ENCODE measurements at regions not wholly inside any gene's neighbourhood (a gene's known extent, or its start where the extent isn't known, plus 50 kb on each side); places are given as distances from the start of the nearest gene placed in this dataset.

DNA sequence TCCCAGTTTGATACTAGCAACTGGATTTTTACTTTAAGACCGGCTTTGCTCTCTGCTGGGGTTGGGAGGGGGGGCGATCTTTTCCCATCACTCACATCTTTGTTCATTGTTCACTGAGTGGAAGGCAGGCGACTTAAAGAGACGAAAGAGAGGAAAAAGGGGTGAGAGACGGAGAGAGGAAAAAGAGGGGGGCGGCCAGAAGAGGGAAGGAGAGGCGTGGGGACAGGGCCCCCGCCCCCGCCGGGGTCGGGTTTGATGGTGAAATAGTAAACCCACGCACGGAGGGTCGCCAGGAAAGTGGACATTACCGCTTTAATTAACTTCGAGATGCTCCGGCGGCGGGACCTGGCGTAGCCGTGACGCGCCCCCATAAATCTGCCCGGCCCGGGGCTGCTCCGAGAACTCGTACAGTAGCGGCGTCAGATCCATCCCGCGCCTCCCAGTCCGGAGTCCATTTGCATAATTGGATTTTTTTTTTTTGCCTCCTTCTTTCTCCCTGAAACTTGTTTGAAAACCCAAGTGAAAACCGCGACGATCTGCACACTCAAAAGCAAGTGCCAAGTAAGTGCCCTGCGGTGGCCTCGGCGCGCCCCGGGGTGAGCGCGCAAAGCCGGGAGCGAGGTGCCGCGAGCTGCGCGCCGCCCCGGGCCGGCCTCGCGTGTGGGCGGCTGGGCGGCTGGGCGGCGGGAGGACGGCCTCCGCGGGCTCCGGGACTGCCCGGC is 143.9 kb upstream of the ZNF536 start:
- peak overlapping the region; percentile 90 for H3K4me3 ChIP-seq
- peak overlapping the region in 1 of 2 donors; percentile 42 for H3K27ac ChIP-seq
- DNase-seq (ENCODE audit: low spot score), result no peak
- TF ChIP-seq, protein P1, sequence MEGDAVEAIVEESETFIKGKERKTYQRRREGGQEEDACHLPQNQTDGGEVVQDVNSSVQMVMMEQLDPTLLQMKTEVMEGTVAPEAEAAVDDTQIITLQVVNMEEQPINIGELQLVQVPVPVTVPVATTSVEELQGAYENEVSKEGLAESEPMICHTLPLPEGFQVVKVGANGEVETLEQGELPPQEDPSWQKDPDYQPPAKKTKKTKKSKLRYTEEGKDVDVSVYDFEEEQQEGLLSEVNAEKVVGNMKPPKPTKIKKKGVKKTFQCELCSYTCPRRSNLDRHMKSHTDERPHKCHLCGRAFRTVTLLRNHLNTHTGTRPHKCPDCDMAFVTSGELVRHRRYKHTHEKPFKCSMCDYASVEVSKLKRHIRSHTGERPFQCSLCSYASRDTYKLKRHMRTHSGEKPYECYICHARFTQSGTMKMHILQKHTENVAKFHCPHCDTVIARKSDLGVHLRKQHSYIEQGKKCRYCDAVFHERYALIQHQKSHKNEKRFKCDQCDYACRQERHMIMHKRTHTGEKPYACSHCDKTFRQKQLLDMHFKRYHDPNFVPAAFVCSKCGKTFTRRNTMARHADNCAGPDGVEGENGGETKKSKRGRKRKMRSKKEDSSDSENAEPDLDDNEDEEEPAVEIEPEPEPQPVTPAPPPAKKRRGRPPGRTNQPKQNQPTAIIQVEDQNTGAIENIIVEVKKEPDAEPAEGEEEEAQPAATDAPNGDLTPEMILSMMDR (IDR thresholded peaks at IDR 0.05), result no peak

DNA sequence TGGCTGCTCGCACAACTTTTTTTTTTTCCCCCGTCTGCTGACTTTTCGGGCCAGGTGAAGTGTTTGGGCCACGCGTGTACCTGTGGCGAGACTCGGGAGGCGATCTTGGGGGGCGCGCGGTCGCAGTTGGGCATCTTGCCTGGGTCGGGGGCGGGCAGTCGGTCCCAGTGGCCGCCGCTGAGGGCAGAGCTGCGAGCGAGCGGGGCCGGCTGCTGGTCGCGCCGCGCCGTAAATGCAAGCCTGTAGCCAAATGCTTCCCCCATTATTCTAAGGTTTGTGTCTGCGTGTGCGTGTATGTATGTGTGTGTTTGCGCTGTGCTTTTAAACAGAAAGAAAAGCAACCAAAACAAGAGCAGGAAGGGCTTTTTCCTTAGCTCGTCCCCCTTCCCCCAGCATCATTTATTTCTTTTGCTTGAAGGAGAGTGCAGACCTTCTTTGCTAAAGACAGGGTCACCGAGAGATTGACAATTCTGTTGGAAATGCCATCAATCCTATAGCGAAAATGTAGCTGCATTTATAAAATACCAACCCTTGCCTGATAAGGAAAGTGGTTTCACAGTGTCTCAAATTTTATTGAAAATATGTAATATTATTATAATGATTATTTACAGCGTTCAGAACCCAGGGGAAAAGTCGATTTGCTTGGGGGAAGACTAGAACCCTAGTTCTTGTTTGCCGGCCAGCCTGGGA is 143.2 kb upstream of the ZNF536 start:
- no peak for DNase-seq (ENCODE audit: low spot score)
- TF ChIP-seq, protein P1 (IDR thresholded peaks at IDR 0.05), result no peak
- Histone ChIP-seq H3K4me3 (peak overlapping the region; percentile 90), H3K27ac (no peak overlapping the region)

DNA sequence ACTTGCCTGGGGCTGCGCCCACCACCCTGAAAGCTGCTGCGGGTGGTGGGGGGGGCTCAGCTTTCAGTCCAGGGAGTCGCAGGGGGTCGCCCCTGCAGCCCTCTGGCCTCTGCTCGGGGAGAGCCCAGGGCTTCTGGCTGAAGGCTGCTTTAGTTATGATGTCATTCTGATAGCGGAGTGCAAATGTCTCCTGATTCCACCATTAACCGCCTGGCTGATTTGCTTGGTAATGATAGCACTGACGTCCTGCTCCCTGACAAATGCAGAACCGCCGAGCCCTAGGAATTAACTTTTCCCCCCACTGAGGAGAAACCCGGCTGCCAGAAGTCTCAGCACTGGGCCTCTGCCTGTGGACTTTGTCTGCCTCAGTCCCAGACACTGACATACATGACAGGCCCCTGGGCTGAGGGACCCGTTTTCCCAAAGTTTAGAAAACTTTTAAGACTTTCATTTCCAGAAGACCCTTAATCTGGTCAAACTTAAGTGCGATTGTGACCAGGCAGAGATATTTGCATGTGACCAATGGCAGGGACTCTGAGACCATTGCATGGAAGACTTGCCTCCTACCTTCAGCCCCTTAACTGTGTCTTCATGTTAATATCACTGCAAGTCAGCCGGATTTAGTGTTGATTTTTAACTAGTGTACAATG is 142.5 kb upstream of the ZNF536 start:
- no peak overlapping the region for H3K27ac ChIP-seq
- peak overlapping the region; percentile 90 for H3K4me3 ChIP-seq
- TF ChIP-seq, protein P1 (IDR thresholded peaks at IDR 0.05), result no peak
- no peak for DNase-seq (ENCODE audit: low spot score)

DNA sequence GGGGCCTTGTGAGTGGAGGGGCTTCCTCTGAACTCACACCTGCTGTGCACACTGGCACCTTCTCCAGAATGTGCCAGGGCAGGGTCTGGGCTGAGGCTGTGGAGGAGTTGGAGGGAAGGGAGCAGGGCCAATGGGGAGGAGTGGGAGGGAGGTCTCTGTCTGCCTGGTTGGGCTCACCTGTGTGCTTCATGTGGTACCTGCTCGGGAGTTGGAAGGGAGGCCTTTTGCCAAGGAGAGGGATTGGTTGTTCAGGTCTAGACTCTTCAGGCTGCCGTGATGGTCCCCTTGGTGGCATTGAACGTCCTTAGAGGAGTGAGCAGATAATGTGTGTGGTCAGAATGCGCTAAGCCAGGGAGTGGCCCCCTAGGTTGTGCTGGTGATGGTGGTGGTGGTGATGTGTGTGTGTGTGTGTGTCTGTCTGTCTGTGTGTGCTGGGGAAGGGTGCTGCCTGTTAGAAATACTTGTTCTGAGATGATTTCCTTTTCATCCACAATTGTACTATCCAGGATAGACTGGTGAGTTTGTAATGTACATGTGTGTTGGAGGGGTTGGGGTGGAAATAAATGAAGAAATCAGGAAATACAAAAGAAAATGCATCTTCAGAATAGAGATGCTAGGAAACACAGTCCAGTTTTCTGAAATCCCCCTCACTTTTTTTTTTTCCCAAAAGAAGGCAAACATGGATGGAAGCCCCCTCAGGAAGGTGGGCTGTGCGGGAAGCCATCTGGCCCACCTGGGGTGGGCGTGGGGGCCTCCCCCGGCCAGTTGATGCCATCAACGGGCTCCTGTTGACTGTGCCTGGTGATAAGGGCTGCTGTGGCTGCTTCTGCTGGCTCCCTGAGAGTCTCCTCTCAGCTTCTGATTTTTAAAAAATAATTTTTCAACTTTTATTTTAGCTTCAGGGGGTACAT is 140.5 kb upstream of the ZNF536 start:
- no peak overlapping the region for H3K27ac ChIP-seq

DNA sequence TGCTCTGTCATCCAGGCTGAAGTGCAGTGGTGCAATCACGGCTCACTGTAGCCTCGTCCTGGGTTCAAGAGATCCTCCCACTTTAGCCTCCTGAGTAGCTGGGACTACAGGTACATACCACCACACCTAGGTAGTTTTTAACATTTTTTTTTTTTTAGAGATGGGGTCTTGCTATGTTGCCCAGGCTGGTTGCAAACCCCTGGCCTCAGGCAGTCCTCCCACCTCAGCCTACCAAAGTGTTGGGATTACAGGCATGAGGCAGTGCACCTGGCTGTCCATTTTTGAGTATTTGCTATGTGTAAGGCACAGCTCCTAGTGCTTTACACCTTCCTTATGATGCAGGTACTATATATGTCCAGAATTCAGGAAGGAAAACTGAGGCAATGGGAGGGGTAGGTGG is 138.8 kb upstream of the ZNF536 start:
- H3K4me3 ChIP-seq, result no peak overlapping the region
- no peak overlapping the region for H3K27ac ChIP-seq
- TF ChIP-seq, protein P1 (IDR thresholded peaks at IDR 0.05), result no peak

More for the DNA sequence above, 140.5 kb upstream of the ZNF536 start:
- TF ChIP-seq, protein P1 (IDR thresholded peaks at IDR 0.05), result no peak
- no peak for DNase-seq (ENCODE audit: low spot score)
- H3K4me3 ChIP-seq, result no peak overlapping the region

DNA sequence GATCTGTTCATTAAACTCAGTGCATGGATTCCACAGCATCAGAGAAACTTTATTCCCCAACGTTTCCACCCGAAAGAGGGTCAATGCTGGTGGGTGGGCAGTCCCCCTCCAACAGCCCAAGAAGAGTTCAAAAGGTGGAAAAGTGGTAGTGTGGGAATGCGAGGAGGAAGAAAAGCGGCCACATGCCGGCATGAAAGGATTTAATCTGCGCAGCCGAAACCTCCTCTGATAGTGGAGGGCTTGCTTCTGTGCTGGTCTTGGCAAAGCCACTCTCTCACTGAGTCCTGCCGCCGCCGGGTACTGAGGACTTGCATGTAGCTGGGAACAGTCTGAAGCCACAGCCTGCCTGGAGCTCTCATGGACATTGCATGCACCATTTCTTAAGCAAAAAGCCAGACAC is 136.2 kb upstream of the ZNF536 start:
- TF ChIP-seq, protein P1 (IDR thresholded peaks at IDR 0.05), result no peak
- H3K27ac ChIP-seq, result no peak overlapping the region
- no peak for DNase-seq (ENCODE audit: low spot score)
- no peak overlapping the region for H3K4me3 ChIP-seq

More for the DNA sequence above, 138.8 kb upstream of the ZNF536 start:
- no peak for DNase-seq (ENCODE audit: low spot score)
